HepG2 (cell line): ENCODE measurements at regions not wholly inside any gene's neighbourhood (a gene's known extent, or its start where the extent isn't known, plus 50 kb on each side); places are given as distances from the start of the nearest gene placed in this dataset.

Experiments
- ATAC-seq: fragments of 200-7000 bp; cut with Tn5 transposase; 3 replicates; pipeline ENCODE4 v1.9.1; 2020; ENCODE audit warnings: mild to moderate bottlenecking, moderate library complexity
- BruUV-seq: library from RNA; stranded (reverse); fragments of 400-500 nt; replicated peaks from 2 replicates; lab custom pipeline; 2021; lab: Mats Ljungman, UMichigan
- CTCF ChIA-PET: fragments of 300-600 bp; formaldehyde crosslinking; extraction: SDS; loops from one replicate; lab custom pipeline; 2021; ENCODE audit warnings: low total read pairs, inconsistent platforms, low intra/inter-chr PET ratio; lab: Yijun Ruan, JAX
- POLR2A ChIA-PET: fragments of 350-600 bp; sonication (Branson Sonifier 250); formaldehyde crosslinking; loops from one replicate; lab custom pipeline; 2020; ENCODE audit warnings: antibody characterized with exemption, inconsistent platforms; lab: Yijun Ruan, JAX
- DNase-seq: peaks from one replicate; pipeline ENCODE4 v3.0.0-alpha.2; 2015; ENCODE audit warnings: low spot score
- FAIRE-seq: peaks from 3 replicates; lab custom pipeline; 2011; peaks lifted over from hg19 to GRCh38; lab: Jason Lieb, UNC
- H2AFZ ChIP-seq: one replicate; pipeline ENCODE4 v1.6.1; 2011; ENCODE audit warnings: low read length, inconsistent platforms
- H3K27ac ChIP-seq: fragments of 300-600 bp; 3 replicates; pipeline ENCODE4 v1.8.0; 2011; ENCODE audit warnings: mixed run types, mild to moderate bottlenecking, mixed read lengths, low read length, inconsistent platforms; ENCODE audit not compliant: insufficient read depth; ENCODE audit errors: extremely low read length
- H3K27me3 ChIP-seq, 2 experiments: fragments of 200-600 bp in 1 of 2; 2 replicates in 1 of 2; 3 replicates in 1 of 2; pipeline versions ENCODE4 v1.6.0 to v1.8.0; 2011; ENCODE audit warnings: low read length in 2 of 2, mild to moderate bottlenecking in 2 of 2, moderate library complexity in 2 of 2, inconsistent platforms in 1 of 2; ENCODE audit not compliant: insufficient read depth in 2 of 2, control insufficient read depth in 1 of 2
- H3K36me3 ChIP-seq, 2 experiments: fragments of 200-600 bp in 1 of 2; replicated peaks in 1 of 2; 2 replicates in 1 of 2; 3 replicates in 1 of 2; pipeline versions ENCODE4 v1.5.1 to v1.8.0; 2011; ENCODE audit warnings: low read length in 2 of 2, inconsistent platforms in 1 of 2; ENCODE audit not compliant: insufficient read depth in 2 of 2, control insufficient read depth in 1 of 2
- H3K4me1 ChIP-seq: 2 replicates; pipeline ENCODE4 v1.5.1; 2012; ENCODE audit warnings: low read length, inconsistent platforms; ENCODE audit not compliant: insufficient read depth
- H3K4me2 ChIP-seq: 2 replicates; pipeline ENCODE4 v1.6.0; 2011; ENCODE audit warnings: low read depth, low read length, inconsistent platforms
- H3K4me3 ChIP-seq, 3 experiments: fragments of 200-600 bp in 1 of 3; sonication (generic), shearing (Covaris generic) in 1 of 3; replicated peaks in 1 of 3; 2 replicates each; pipeline ENCODE4 v1.5.1; 2011 to 2016; ENCODE audit warnings: low read length in 3 of 3, inconsistent platforms in 2 of 3, low read depth in 2 of 3, mild to moderate bottlenecking in 2 of 3, control low read depth in 1 of 3, mixed read lengths in 1 of 3; ENCODE audit not compliant: insufficient read depth in 1 of 3
- H3K79me2 ChIP-seq: one replicate; pipeline ENCODE4 v1.6.1; 2011; ENCODE audit warnings: low read length, inconsistent platforms; ENCODE audit not compliant: insufficient read depth
- H3K9ac ChIP-seq: 2 replicates; pipeline ENCODE4 v1.6.0; 2011; ENCODE audit warnings: mild to moderate bottlenecking, low read depth, low read length, inconsistent platforms; ENCODE audit not compliant: insufficient read depth
- H3K9me3 ChIP-seq: 2 replicates; pipeline ENCODE4 v1.5.1; 2012; ENCODE audit warnings: mild to moderate bottlenecking, low read length
- H4K20me1 ChIP-seq: 2 replicates; pipeline ENCODE4 v1.6.0; 2011; ENCODE audit warnings: inconsistent platforms, mild to moderate bottlenecking, low read length, moderate library complexity; ENCODE audit not compliant: insufficient read depth
- HNRNPLL ChIP-seq: fragments of 200-400 bp; formaldehyde crosslinking; IDR thresholded peaks from 2 replicates; pipeline ENCODE4 v1.6.1; 2017; ENCODE audit warnings: mild to moderate bottlenecking, low read depth, low read length; ENCODE audit not compliant: poor library complexity, severe bottlenecking
- KLF6 ChIP-seq: IDR thresholded peaks from 2 replicates; pipeline ENCODE4 v1.8.0; 2016; ENCODE audit warnings: missing biosample characterization, missing genetic modification reagents
- KMT2B ChIP-seq: IDR thresholded peaks from 2 replicates; pipeline ENCODE4 v1.6.1; 2016; ENCODE audit warnings: missing genetic modification reagents, missing compliant biosample characterization
- PAWR ChIP-seq: sonication (generic); formaldehyde crosslinking; IDR thresholded peaks from 2 replicates; pipeline ENCODE4 v1.4.0; 2020; ENCODE audit warnings: missing genetic modification reagents, mild to moderate bottlenecking, borderline replicate concordance
- PHF20 ChIP-seq: sonication (generic); formaldehyde crosslinking; IDR thresholded peaks from 2 replicates; pipeline ENCODE4 v1.5.0; 2020; ENCODE audit warnings: mild to moderate bottlenecking, missing genetic modification reagents
- RELA ChIP-seq: sonication (generic); formaldehyde crosslinking; IDR thresholded peaks from 2 replicates; pipeline ENCODE4 v1.4.0; 2020; ENCODE audit warnings: missing genetic modification reagents
- WIZ ChIP-seq: sonication (generic); formaldehyde crosslinking; IDR thresholded peaks from 2 replicates; pipeline ENCODE4 v1.5.1; 2020; ENCODE audit warnings: mild to moderate bottlenecking, missing genetic modification reagents
- ZNF230 ChIP-seq: sonication (generic); formaldehyde crosslinking; IDR thresholded peaks from 2 replicates; pipeline ENCODE4 v1.4.0; 2020; ENCODE audit warnings: mild to moderate bottlenecking, missing genetic modification reagents
- ZNF558 ChIP-seq: sonication (generic); formaldehyde crosslinking; IDR thresholded peaks from 2 replicates; pipeline ENCODE4 v1.9.0; 2022; ENCODE audit warnings: mild to moderate bottlenecking, missing genetic modification reagents, borderline replicate concordance
- ZNF563 ChIP-seq: sonication (generic); formaldehyde crosslinking; IDR thresholded peaks from 2 replicates; pipeline ENCODE4 v1.8.0; 2022; ENCODE audit warnings: mild to moderate bottlenecking, moderate library complexity, missing genetic modification reagents
- ZZZ3 ChIP-seq: sonication (generic); formaldehyde crosslinking; IDR thresholded peaks from 2 replicates; pipeline ENCODE4 v1.4.0; 2020; ENCODE audit warnings: missing genetic modification reagents, mild to moderate bottlenecking, borderline replicate concordance
- WGBS: methylation state at CpG from one replicate; pipeline ENCODE4 v1.1.6; 2017; ENCODE audit warnings: low lambda C conversion rate; 5-methylcytosine and 5-hydroxymethylcytosine counted together
- in situ Hi-C: cut with HindIII; loops from 2 replicates; pipeline ENCODE4 v1.10.0; 2017; ENCODE audit warnings: low pct_unique_long_range_greater_than_20kb; ENCODE audit not compliant: extremely low pct_ligation_motif_present
- intact Hi-C: fragments of 100-400 bp; cut with micrococcal nuclease; formaldehyde crosslinking; loops from one replicate; pipeline ENCODE4 v1.10.0; 2022; ENCODE audit not compliant: unreplicated experiment
- TF ChIP-seq, protein P1 (sequence below): sonication (generic); formaldehyde crosslinking; IDR thresholded peaks from 2 replicates; pipeline ENCODE4 v1.4.0; 2020; ENCODE audit warnings: missing genetic modification reagents

DNA sequence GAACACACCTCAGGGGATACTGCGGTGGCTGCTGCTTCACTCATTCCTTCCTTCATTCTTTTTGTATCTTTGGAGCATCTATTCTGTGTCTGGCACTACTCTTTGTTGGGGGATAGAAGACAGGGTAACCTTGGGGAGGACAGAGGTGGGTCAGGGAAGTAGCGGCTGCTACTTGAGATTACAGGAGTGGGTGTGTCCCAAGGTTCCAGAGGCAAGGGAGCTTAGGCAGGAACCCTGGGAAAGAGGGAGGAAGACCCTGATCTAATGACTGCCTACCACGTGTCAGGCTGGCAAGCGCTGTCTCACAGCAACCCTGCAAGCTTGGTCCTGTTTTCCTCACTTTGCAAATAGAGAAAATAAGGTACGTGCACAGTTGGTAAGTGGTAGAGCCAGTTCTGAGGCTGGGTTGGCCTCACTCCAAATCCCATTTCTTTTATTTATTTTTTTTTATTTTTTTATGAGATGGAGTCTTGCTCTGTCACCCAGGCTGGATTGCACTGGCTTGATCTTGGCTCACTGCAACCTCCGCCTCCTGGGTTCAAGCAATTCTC is 985.9 kb upstream of the ZNF722 start:
- H3K27me3 ChIP-seq = no peaks in the 10 kb centered on the region
- DNase-seq = no peak
- no peak for TF ChIP-seq ZZZ3 (CRISPR knock-in tag)
- TF ChIP-seq ZNF230 (CRISPR knock-in tag) = no peak
- no peak for TF ChIP-seq WIZ (CRISPR knock-in tag)
- TF ChIP-seq PHF20 = no peak
- TF ChIP-seq ZNF558 (CRISPR knock-in tag) = no peak
- no peak for TF ChIP-seq KMT2B (CRISPR knock-in tag)
- no peak for TF ChIP-seq RELA
- TF ChIP-seq KLF6 (CRISPR knock-in tag) = no peak
- no peak for FAIRE-seq
- no peak for ATAC-seq
- no peak overlapping the region for H3K9ac ChIP-seq
- no peaks in the 10 kb centered on the region for H4K20me1 ChIP-seq
- 14% methylated on average over 6 of the region's 6 CpGs for WGBS
- BruUV-seq = no TSS peak
- H3K36me3 ChIP-seq = no peaks in the 10 kb centered on the region
- H3K27ac ChIP-seq = no peak overlapping the region
- intact Hi-C loops = no loop called here
- ChIA-PET POLR2A (no interaction called here), CTCF (no interaction called here)
- no peak overlapping the region for H3K4me2 ChIP-seq
- peaks cover 81% of the 10 kb centered on the region for H3K9me3 ChIP-seq
- H3K79me2 ChIP-seq = no peaks in the 10 kb centered on the region
- H3K4me3 ChIP-seq = no peak overlapping the region
- H2AFZ ChIP-seq = no peak overlapping the region
- H3K4me1 ChIP-seq = no peaks in the 10 kb centered on the region
- in situ Hi-C loops = no loop called here

DNA sequence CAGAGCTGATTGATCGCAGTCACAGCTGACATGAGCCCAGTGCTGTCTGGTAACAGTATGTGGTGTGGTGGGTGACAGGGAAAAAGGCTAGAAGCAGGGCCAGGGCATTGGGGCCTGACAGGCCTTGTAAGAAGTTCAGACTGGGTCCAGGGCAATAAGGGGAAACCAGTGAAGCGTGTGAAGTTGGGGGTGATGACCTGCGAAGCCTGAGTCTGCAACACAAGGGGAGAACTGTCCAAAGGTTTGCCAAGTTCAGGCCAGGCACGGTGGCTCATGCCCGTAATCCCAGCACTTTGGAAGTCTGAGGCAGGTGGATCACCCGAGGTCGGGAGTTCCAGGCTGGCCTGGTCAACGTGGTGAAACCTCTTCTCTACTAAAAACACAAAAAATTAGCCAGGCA is 983.9 kb upstream of the ZNF722 start:
- no peak overlapping the region for H3K4me3 ChIP-seq
- no peaks in the 10 kb centered on the region for H3K36me3 ChIP-seq
- in situ Hi-C loops = no loop called here
- DNase-seq = no peak
- peaks cover 82% of the 10 kb centered on the region for H3K9me3 ChIP-seq
- BruUV-seq = no TSS peak
- ChIA-PET CTCF (no interaction called here), POLR2A (no interaction called here)
- H4K20me1 ChIP-seq = no peaks in the 10 kb centered on the region
- no peak for ATAC-seq
- H3K4me2 ChIP-seq = no peak overlapping the region
- intact Hi-C loops = loop anchor here (5.0 kb wide), 1 partner anchor 1603 kb away; no protein-coding TSS in a partner anchor
- no peaks in the 10 kb centered on the region for H3K79me2 ChIP-seq
- no peaks in the 10 kb centered on the region for H3K4me1 ChIP-seq
- no peaks in the 10 kb centered on the region for H3K27me3 ChIP-seq
- 20% methylated on average over 5 of the region's 8 CpGs for WGBS
- no peak for FAIRE-seq
- H2AFZ ChIP-seq = no peak overlapping the region
- no peak overlapping the region for H3K9ac ChIP-seq
- no peak overlapping the region for H3K27ac ChIP-seq
- TF ChIP-seq PAWR (no peak), ZNF563 (CRISPR knock-in tag) (no peak), HNRNPLL (no peak)
- TF ChIP-seq, protein P1, sequence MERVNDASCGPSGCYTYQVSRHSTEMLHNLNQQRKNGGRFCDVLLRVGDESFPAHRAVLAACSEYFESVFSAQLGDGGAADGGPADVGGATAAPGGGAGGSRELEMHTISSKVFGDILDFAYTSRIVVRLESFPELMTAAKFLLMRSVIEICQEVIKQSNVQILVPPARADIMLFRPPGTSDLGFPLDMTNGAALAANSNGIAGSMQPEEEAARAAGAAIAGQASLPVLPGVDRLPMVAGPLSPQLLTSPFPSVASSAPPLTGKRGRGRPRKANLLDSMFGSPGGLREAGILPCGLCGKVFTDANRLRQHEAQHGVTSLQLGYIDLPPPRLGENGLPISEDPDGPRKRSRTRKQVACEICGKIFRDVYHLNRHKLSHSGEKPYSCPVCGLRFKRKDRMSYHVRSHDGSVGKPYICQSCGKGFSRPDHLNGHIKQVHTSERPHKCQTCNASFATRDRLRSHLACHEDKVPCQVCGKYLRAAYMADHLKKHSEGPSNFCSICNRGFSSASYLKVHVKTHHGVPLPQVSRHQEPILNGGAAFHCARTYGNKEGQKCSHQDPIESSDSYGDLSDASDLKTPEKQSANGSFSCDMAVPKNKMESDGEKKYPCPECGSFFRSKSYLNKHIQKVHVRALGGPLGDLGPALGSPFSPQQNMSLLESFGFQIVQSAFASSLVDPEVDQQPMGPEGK = no peak
